ENCODE measurements at regions not wholly inside any gene's neighbourhood (a gene's known extent, or its start where the extent isn't known, plus 50 kb on each side); places are given as distances from the start of the nearest gene placed in this dataset.

DNA sequence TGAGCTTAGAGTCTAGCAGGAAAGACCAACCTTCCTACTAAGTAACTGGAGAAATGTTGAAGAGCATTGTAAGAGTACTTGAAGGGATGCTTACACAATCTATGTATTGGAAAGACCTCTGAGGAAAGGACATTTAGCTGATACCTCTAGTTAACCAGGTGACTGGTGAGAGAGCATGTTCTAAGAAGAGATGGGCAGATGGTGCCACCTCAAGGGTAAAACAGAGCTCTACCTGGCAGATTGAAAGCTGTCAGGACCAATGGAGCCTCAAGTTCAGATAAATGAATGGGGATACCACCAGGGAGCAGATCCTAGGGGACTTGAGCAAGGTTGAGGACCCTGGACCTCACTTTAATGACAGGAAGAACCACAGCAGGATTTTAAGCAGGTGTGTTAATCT lies 196.4 kb downstream of the QDPR start:
- no peak for TF ChIP-seq POLR2A (IDR thresholded peaks at IDR 0.05)
- TF ChIP-seq, protein P1, sequence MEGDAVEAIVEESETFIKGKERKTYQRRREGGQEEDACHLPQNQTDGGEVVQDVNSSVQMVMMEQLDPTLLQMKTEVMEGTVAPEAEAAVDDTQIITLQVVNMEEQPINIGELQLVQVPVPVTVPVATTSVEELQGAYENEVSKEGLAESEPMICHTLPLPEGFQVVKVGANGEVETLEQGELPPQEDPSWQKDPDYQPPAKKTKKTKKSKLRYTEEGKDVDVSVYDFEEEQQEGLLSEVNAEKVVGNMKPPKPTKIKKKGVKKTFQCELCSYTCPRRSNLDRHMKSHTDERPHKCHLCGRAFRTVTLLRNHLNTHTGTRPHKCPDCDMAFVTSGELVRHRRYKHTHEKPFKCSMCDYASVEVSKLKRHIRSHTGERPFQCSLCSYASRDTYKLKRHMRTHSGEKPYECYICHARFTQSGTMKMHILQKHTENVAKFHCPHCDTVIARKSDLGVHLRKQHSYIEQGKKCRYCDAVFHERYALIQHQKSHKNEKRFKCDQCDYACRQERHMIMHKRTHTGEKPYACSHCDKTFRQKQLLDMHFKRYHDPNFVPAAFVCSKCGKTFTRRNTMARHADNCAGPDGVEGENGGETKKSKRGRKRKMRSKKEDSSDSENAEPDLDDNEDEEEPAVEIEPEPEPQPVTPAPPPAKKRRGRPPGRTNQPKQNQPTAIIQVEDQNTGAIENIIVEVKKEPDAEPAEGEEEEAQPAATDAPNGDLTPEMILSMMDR (IDR thresholded peaks at IDR 0.05): no peak
